GM10266 (cell line): ENCODE measurements at regions not wholly inside any gene's neighbourhood (a gene's known extent, or its start where the extent isn't known, plus 50 kb on each side); places are given as distances from the start of the nearest gene placed in this dataset.

Experiments used
- DNase-seq: peaks from one replicate; pipeline ENCODE4 v3.0.0; 2012; ENCODE audit errors: extremely low spot score
- CTCF ChIP-seq: IDR thresholded peaks from 2 replicates; pipeline ENCODE4 v1.5.1; 2012; ENCODE audit warnings: mild to moderate bottlenecking, low read depth; ENCODE audit not compliant: control insufficient read depth, insufficient read depth; ENCODE audit errors: missing control alignments

DNA sequence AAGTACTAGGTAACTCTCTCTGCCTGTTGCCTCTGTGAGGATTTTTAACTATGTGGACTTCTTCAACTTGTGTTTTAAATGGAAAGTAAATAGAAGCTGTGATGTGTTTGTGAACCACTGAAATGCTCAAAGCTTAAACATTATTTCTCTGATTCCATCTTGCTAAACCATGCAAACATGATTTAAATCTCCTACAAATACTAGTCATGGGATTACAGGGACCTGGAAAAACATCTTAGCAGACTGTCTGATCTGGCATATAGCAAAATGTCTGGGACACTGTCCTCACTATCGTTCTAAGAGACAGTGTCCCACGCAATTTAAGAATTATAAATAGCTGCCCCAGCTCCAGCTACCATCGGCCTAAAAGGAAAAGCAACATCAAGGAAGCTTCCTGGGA is 914.5 kb upstream of the FAT3 start:
- TF ChIP-seq CTCF: no peak
- DNase-seq: no peak

- DNase-seq: no peak
- no peak for TF ChIP-seq CTCF
Observed at GRCh38 chr11:91308069-91308468, 916.5 kb upstream of the FAT3 start.

DNA sequence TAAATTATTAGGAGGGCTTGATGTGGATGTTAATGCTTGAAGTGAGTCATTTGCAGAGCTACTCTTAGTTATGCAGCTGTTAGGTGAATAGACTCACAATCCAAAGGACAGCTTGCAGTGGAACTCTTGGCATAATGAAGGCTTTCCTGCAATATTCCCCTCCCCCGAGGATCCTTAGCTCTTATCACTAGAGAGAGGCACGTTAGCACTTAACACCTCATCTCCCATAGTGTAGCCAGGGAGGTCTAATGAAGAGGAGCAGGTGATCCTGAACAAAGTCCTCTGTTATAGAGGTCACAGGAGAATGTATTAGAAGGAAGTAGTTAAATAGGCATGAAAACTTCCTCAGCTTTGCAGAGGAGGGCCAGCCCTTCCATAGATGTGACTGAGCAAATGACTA is 919.2 kb upstream of the FAT3 start:
- TF ChIP-seq CTCF: no peak
- DNase-seq: no peak

DNA sequence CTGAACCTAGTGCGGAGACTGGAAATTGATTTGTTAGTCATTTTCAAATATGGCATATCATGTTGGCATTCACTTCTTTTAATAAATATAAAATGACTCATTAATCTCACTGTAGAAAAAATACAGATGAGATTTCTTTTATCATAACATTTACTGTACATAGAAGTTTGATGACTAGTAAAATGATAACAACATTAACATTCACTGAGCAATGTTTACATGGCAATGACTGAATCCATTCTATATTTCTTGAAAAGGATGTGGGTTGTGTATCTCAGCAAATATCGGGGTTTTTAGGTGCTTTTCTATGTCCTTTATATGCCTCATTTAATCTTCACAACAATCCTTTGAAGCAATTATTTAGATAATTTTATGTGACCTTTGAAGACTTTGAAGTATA is 920.9 kb upstream of the FAT3 start:
- no peak for DNase-seq
- no peak for TF ChIP-seq CTCF

DNA sequence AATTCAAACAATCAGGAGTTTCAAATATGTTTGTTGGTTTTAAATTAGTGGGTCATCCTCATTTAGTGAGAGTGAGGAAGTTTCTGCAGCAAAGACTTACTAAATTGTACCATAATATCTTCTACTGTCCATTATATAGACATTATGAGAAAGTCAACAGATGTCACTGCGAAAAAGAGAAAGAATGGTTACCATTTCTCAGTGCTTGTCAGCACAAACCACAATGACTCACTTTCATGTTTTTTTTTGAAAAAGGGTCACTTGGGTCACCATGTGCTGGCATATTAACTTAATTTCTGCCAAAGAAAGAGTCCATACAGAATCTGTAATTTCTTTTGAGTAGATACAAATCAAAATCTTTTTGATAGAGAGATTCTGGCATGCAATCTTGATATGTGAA is 924.6 kb upstream of the FAT3 start:
- no peak for TF ChIP-seq CTCF
- no peak for DNase-seq

DNA sequence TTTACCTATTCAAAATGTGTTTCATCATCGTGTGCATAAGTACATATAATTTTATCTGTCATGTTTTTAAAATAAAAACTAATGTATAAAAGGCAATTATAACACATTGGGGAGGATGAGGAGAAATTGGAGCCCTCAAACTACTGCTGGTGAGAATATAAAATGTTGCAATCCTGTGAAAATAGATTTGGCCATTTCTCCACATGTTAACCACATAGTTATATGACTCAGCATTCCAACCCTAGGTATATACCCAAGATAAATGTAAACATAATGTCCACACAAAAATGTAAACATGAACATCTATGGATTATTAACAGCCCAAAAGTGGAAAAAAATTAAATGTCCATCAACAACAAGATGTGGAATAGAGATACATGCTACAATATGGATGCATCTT is 928.0 kb upstream of the FAT3 start:
- no peak for DNase-seq
- TF ChIP-seq CTCF: no peak

- no peak for TF ChIP-seq CTCF
- DNase-seq: no peak
Observed at GRCh38 chr11:91295591-91295990, 929.0 kb upstream of the FAT3 start.
